ENCODE measurements at regions not wholly inside any gene's neighbourhood (a gene's known extent, or its start where the extent isn't known, plus 50 kb on each side); places are given as distances from the start of the nearest gene placed in this dataset.

- DNase-seq (ENCODE audit: low spot score) = no peak
- intact Hi-C loops (cut with micrococcal nuclease) = no loop called here
- Mint-ChIP-seq H3K4me1 (ENCODE audit: low read depth) (no peaks in the 10 kb centered on the region), H3K36me3 (ENCODE audit: low read depth) (no peaks in the 10 kb centered on the region), H3K4me3 (no peak overlapping the region), H3K9me3 (peaks cover 14% of the 10 kb centered on the region), H3K27ac (no peak overlapping the region), H3K27me3 (ENCODE audit: insufficient read depth) (no peaks in the 10 kb centered on the region)
Observed at GRCh38 chr2:103512442-103512841, 750.6 kb downstream of the TMEM182 start.

GRCh38 chr2:103520547-103520946 is 758.7 kb downstream of the TMEM182 start:
- H3K36me3 Mint-ChIP-seq (ENCODE audit: low read depth) = no peaks in the 10 kb centered on the region
- intact Hi-C loops (cut with micrococcal nuclease) = no loop called here
- no peak overlapping the region for H3K4me3 Mint-ChIP-seq
- H3K4me1 Mint-ChIP-seq (ENCODE audit: low read depth) = no peaks in the 10 kb centered on the region
- H3K9me3 Mint-ChIP-seq = no peaks in the 10 kb centered on the region
- no peaks in the 10 kb centered on the region for H3K27me3 Mint-ChIP-seq (ENCODE audit: insufficient read depth)
- H3K27ac Mint-ChIP-seq = no peak overlapping the region
- no peak for DNase-seq (ENCODE audit: low spot score)

- no peaks in the 10 kb centered on the region for H3K9me3 Mint-ChIP-seq
- no peaks in the 10 kb centered on the region for H3K27me3 Mint-ChIP-seq (ENCODE audit: insufficient read depth)
- no peaks in the 10 kb centered on the region for H3K4me1 Mint-ChIP-seq (ENCODE audit: low read depth)
- no peak overlapping the region for H3K27ac Mint-ChIP-seq
- no peak overlapping the region for H3K4me3 Mint-ChIP-seq
- DNase-seq (ENCODE audit: low spot score) = no peak
- H3K36me3 Mint-ChIP-seq (ENCODE audit: low read depth) = no peaks in the 10 kb centered on the region
- intact Hi-C loops (cut with micrococcal nuclease) = no loop called here
Observed at GRCh38 chr2:103525756-103526155, 763.9 kb downstream of the TMEM182 start.

- intact Hi-C loops (cut with micrococcal nuclease) = no loop called here
- H3K4me3 Mint-ChIP-seq = no peak overlapping the region
- no peak overlapping the region for H3K27ac Mint-ChIP-seq
- no peaks in the 10 kb centered on the region for H3K4me1 Mint-ChIP-seq (ENCODE audit: low read depth)
- no peak for DNase-seq (ENCODE audit: low spot score)
- H3K36me3 Mint-ChIP-seq (ENCODE audit: low read depth) = no peaks in the 10 kb centered on the region
- H3K27me3 Mint-ChIP-seq (ENCODE audit: insufficient read depth) = no peaks in the 10 kb centered on the region
- no peaks in the 10 kb centered on the region for H3K9me3 Mint-ChIP-seq
Observed at GRCh38 chr2:103526757-103527156, 764.9 kb downstream of the TMEM182 start.

GRCh38 chr2:103527278-103527677 is 765.4 kb downstream of the TMEM182 start:
- Mint-ChIP-seq H3K36me3 (ENCODE audit: low read depth) (no peaks in the 10 kb centered on the region), H3K27me3 (ENCODE audit: insufficient read depth) (no peaks in the 10 kb centered on the region), H3K9me3 (no peaks in the 10 kb centered on the region), H3K27ac (no peak overlapping the region), H3K4me1 (ENCODE audit: low read depth) (no peaks in the 10 kb centered on the region), H3K4me3 (no peak overlapping the region)
- intact Hi-C loops (cut with micrococcal nuclease) = no loop called here
- no peak for DNase-seq (ENCODE audit: low spot score)

GRCh38 chr2:103529798-103530502 is 768.1 kb downstream of the TMEM182 start:
- H3K27me3 Mint-ChIP-seq (ENCODE audit: insufficient read depth) = no peaks in the 10 kb centered on the region
- DNase-seq (ENCODE audit: low spot score) = no peak
- H3K27ac Mint-ChIP-seq = no peak overlapping the region
- H3K4me1 Mint-ChIP-seq (ENCODE audit: low read depth) = no peaks in the 10 kb centered on the region
- H3K4me3 Mint-ChIP-seq = no peak overlapping the region
- intact Hi-C loops (cut with micrococcal nuclease) = no loop called here
- H3K36me3 Mint-ChIP-seq (ENCODE audit: low read depth) = no peaks in the 10 kb centered on the region
- peaks cover 5% of the 10 kb centered on the region for H3K9me3 Mint-ChIP-seq

- intact Hi-C loops (cut with micrococcal nuclease) = no loop called here
- H3K4me3 Mint-ChIP-seq = no peak overlapping the region
- H3K4me1 Mint-ChIP-seq (ENCODE audit: low read depth) = no peaks in the 10 kb centered on the region
- no peaks in the 10 kb centered on the region for H3K36me3 Mint-ChIP-seq (ENCODE audit: low read depth)
- DNase-seq (ENCODE audit: low spot score) = no peak
- H3K27ac Mint-ChIP-seq = no peak overlapping the region
- H3K27me3 Mint-ChIP-seq (ENCODE audit: insufficient read depth) = no peaks in the 10 kb centered on the region
- peaks cover 22% of the 10 kb centered on the region for H3K9me3 Mint-ChIP-seq
Observed at GRCh38 chr2:103552775-103553174, 790.9 kb downstream of the TMEM182 start.

- no peaks in the 10 kb centered on the region for H3K4me1 Mint-ChIP-seq (ENCODE audit: low read depth)
- no peaks in the 10 kb centered on the region for H3K36me3 Mint-ChIP-seq (ENCODE audit: low read depth)
- H3K4me3 Mint-ChIP-seq = no peak overlapping the region
- H3K27me3 Mint-ChIP-seq (ENCODE audit: insufficient read depth) = no peaks in the 10 kb centered on the region
- H3K9me3 Mint-ChIP-seq = peaks cover 39% of the 10 kb centered on the region
- intact Hi-C loops (cut with micrococcal nuclease) = no loop called here
- DNase-seq (ENCODE audit: low spot score) = no peak
- H3K27ac Mint-ChIP-seq = no peak overlapping the region
Observed at GRCh38 chr2:103594823-103595222, 833.0 kb downstream of the TMEM182 start.

GRCh38 chr2:103605071-103605780 is 843.4 kb downstream of the TMEM182 start:
- Mint-ChIP-seq H3K36me3 (ENCODE audit: low read depth) (no peaks in the 10 kb centered on the region), H3K4me3 (no peak overlapping the region), H3K9me3 (peaks cover 13% of the 10 kb centered on the region), H3K27me3 (ENCODE audit: insufficient read depth) (no peaks in the 10 kb centered on the region), H3K4me1 (ENCODE audit: low read depth) (no peaks in the 10 kb centered on the region), H3K27ac (no peak overlapping the region)
- intact Hi-C loops (cut with micrococcal nuclease) = no loop called here
- no peak for DNase-seq (ENCODE audit: low spot score)

GRCh38 chr2:103615611-103616105 is 853.8 kb downstream of the TMEM182 start:
- Mint-ChIP-seq H3K27ac (no peak overlapping the region), H3K36me3 (ENCODE audit: low read depth) (no peaks in the 10 kb centered on the region), H3K9me3 (peaks cover 25% of the 10 kb centered on the region), H3K4me3 (no peak overlapping the region), H3K4me1 (ENCODE audit: low read depth) (no peaks in the 10 kb centered on the region), H3K27me3 (ENCODE audit: insufficient read depth) (no peaks in the 10 kb centered on the region)
- DNase-seq (ENCODE audit: low spot score) = no peak
- intact Hi-C loops (cut with micrococcal nuclease) = no loop called here

- intact Hi-C loops (cut with micrococcal nuclease) = no loop called here
- Mint-ChIP-seq H3K27me3 (ENCODE audit: insufficient read depth) (no peaks in the 10 kb centered on the region), H3K27ac (no peak overlapping the region), H3K9me3 (peaks cover 26% of the 10 kb centered on the region), H3K36me3 (ENCODE audit: low read depth) (no peaks in the 10 kb centered on the region), H3K4me1 (ENCODE audit: low read depth) (no peaks in the 10 kb centered on the region), H3K4me3 (no peak overlapping the region)
- DNase-seq (ENCODE audit: low spot score) = no peak
Observed at GRCh38 chr2:103616891-103617290, 855.1 kb downstream of the TMEM182 start.

GRCh38 chr2:103618112-103618511 is 856.3 kb downstream of the TMEM182 start:
- H3K27me3 Mint-ChIP-seq (ENCODE audit: insufficient read depth) = no peaks in the 10 kb centered on the region
- no peaks in the 10 kb centered on the region for H3K36me3 Mint-ChIP-seq (ENCODE audit: low read depth)
- H3K27ac Mint-ChIP-seq = no peak overlapping the region
- intact Hi-C loops (cut with micrococcal nuclease) = no loop called here
- no peak for DNase-seq (ENCODE audit: low spot score)
- H3K9me3 Mint-ChIP-seq = peaks cover 26% of the 10 kb centered on the region
- no peaks in the 10 kb centered on the region for H3K4me1 Mint-ChIP-seq (ENCODE audit: low read depth)
- no peak overlapping the region for H3K4me3 Mint-ChIP-seq

GRCh38 chr2:103627301-103627700 is 865.5 kb downstream of the TMEM182 start:
- Mint-ChIP-seq H3K9me3 (peaks cover 5% of the 10 kb centered on the region), H3K27me3 (ENCODE audit: insufficient read depth) (no peaks in the 10 kb centered on the region), H3K36me3 (ENCODE audit: low read depth) (no peaks in the 10 kb centered on the region), H3K27ac (no peak overlapping the region), H3K4me3 (no peak overlapping the region), H3K4me1 (ENCODE audit: low read depth) (no peaks in the 10 kb centered on the region)
- intact Hi-C loops (cut with micrococcal nuclease) = no loop called here
- DNase-seq (ENCODE audit: low spot score) = no peak

Measured in activated T-helper 1 cell treated with anti-CD3 and anti-CD28 coated beads, Interleukin-12 subunit alpha, Interleukin-12 subunit beta, Interleukin-2, Interleukin-4 antibody, amounts not matched to agents 30 ng/mL and 10 ng/mL and 1 ng/mL, durations not matched to agents 14 hours and 24 hours and 36 hours (primary cell).